ENCODE measurements at regions not wholly inside any gene's neighbourhood (a gene's known extent, or its start where the extent isn't known, plus 50 kb on each side); places are given as distances from the start of the nearest gene placed in this dataset.
A peak's percentile ranks its signal among the peaks of the same experiment; 100 is the strongest.
"Not testable (repeated sequence)": the region's sequence is repeated elsewhere in the genome, so short reads cannot be mapped to it uniquely, and the experiment has no call there.

- no peaks in the 10 kb centered on the region for H3K4me1 ChIP-seq (ENCODE audit: insufficient read depth, low read length)
- no peaks in the 10 kb centered on the region for H3K27me3 ChIP-seq (ENCODE audit: control insufficient read depth in 1 of 2, insufficient read depth in 2 of 2, low read length in 2 of 2)
- no peak overlapping the region for H3K27ac ChIP-seq (ENCODE audit: low read depth, low read length)
- H3K4me3 ChIP-seq (ENCODE audit: low read depth in 1 of 2, low read length in 2 of 2), result no peak overlapping the region
- H3K36me3 ChIP-seq (ENCODE audit: insufficient read depth, low read length), result no peaks in the 10 kb centered on the region
- no peak overlapping the region for H3K9ac ChIP-seq (ENCODE audit: low read length)
- H3K9me3 ChIP-seq (ENCODE audit: low read length), result no peaks in the 10 kb centered on the region
Measured at GRCh38 chr12:34212651-34213050, 190.4 kb downstream of the ALG10 start.

- Histone ChIP-seq H3K36me3 (ENCODE audit: insufficient read depth, low read length) (no peaks in the 10 kb centered on the region), H3K9ac (ENCODE audit: low read length) (no peak overlapping the region), H3K27ac (ENCODE audit: low read depth, low read length) (no peak overlapping the region), H3K4me1 (ENCODE audit: insufficient read depth, low read length) (no peaks in the 10 kb centered on the region), H3K27me3 (ENCODE audit: control insufficient read depth in 1 of 2, insufficient read depth in 2 of 2, low read length in 2 of 2) (peaks cover 0 to 5% of the 10 kb centered on the region in 2 donors), H3K4me3 (ENCODE audit: low read depth in 1 of 2, low read length in 2 of 2) (no peak overlapping the region), H3K9me3 (ENCODE audit: low read length) (no peaks in the 10 kb centered on the region)
Measured at GRCh38 chr12:34214011-34214410, 191.7 kb downstream of the ALG10 start.

GRCh38 chr12:34215213-34215892 is 193.1 kb downstream of the ALG10 start:
- H3K27me3 ChIP-seq (ENCODE audit: control insufficient read depth in 1 of 2, insufficient read depth in 2 of 2, low read length in 2 of 2), result peaks cover 0 to 6% of the 10 kb centered on the region in 2 donors
- H3K4me3 ChIP-seq (ENCODE audit: low read depth in 1 of 2, low read length in 2 of 2), result no peak overlapping the region
- no peaks in the 10 kb centered on the region for H3K9me3 ChIP-seq (ENCODE audit: low read length)
- H3K9ac ChIP-seq (ENCODE audit: low read length), result no peak overlapping the region
- no peak overlapping the region for H3K27ac ChIP-seq (ENCODE audit: low read depth, low read length)
- H3K4me1 ChIP-seq (ENCODE audit: insufficient read depth, low read length), result no peaks in the 10 kb centered on the region
- no peaks in the 10 kb centered on the region for H3K36me3 ChIP-seq (ENCODE audit: insufficient read depth, low read length)

- Histone ChIP-seq H3K27me3 (ENCODE audit: control insufficient read depth in 1 of 2, insufficient read depth in 2 of 2, low read length in 2 of 2) (peaks cover 0 to 6% of the 10 kb centered on the region in 2 donors), H3K4me3 (ENCODE audit: low read depth in 1 of 2, low read length in 2 of 2) (no peak overlapping the region), H3K9me3 (ENCODE audit: low read length) (no peaks in the 10 kb centered on the region), H3K9ac (ENCODE audit: low read length) (no peak overlapping the region), H3K27ac (ENCODE audit: low read depth, low read length) (no peak overlapping the region), H3K4me1 (ENCODE audit: insufficient read depth, low read length) (no peaks in the 10 kb centered on the region), H3K36me3 (ENCODE audit: insufficient read depth, low read length) (no peaks in the 10 kb centered on the region)
Measured at GRCh38 chr12:34215893-34216285, 193.6 kb downstream of the ALG10 start.

GRCh38 chr12:34217660-34218059 is 195.4 kb downstream of the ALG10 start:
- Histone ChIP-seq H3K9me3 (ENCODE audit: low read length) (no peaks in the 10 kb centered on the region), H3K4me1 (ENCODE audit: insufficient read depth, low read length) (no peaks in the 10 kb centered on the region), H3K4me3 (ENCODE audit: low read depth in 1 of 2, low read length in 2 of 2) (no peak overlapping the region), H3K9ac (ENCODE audit: low read length) (no peak overlapping the region), H3K27ac (ENCODE audit: low read depth, low read length) (no peak overlapping the region), H3K27me3 (ENCODE audit: control insufficient read depth in 1 of 2, insufficient read depth in 2 of 2, low read length in 2 of 2) (peaks cover 0 to 6% of the 10 kb centered on the region in 2 donors), H3K36me3 (ENCODE audit: insufficient read depth, low read length) (no peaks in the 10 kb centered on the region)

- Histone ChIP-seq H3K9me3 (ENCODE audit: low read length) (no peaks in the 10 kb centered on the region), H3K9ac (ENCODE audit: low read length) (no peak overlapping the region), H3K36me3 (ENCODE audit: insufficient read depth, low read length) (no peaks in the 10 kb centered on the region), H3K27me3 (ENCODE audit: control insufficient read depth in 1 of 2, insufficient read depth in 2 of 2, low read length in 2 of 2) (peaks cover 0 to 6% of the 10 kb centered on the region in 2 donors), H3K4me1 (ENCODE audit: insufficient read depth, low read length) (no peaks in the 10 kb centered on the region), H3K4me3 (ENCODE audit: low read depth in 1 of 2, low read length in 2 of 2) (peak overlapping the region; percentile 47 to 63), H3K27ac (ENCODE audit: low read depth, low read length) (no peak overlapping the region)
Measured at GRCh38 chr12:34218193-34219045, 196.1 kb downstream of the ALG10 start.

GRCh38 chr12:34219046-34219770 is 196.9 kb downstream of the ALG10 start:
- Histone ChIP-seq H3K4me1 (ENCODE audit: insufficient read depth, low read length) (no peaks in the 10 kb centered on the region), H3K36me3 (ENCODE audit: insufficient read depth, low read length) (no peaks in the 10 kb centered on the region), H3K9ac (ENCODE audit: low read length) (no peak overlapping the region), H3K9me3 (ENCODE audit: low read length) (no peaks in the 10 kb centered on the region), H3K27ac (ENCODE audit: low read depth, low read length) (no peak overlapping the region), H3K4me3 (ENCODE audit: low read depth in 1 of 2, low read length in 2 of 2) (peak overlapping the region; percentile 47 to 63), H3K27me3 (ENCODE audit: control insufficient read depth in 1 of 2, insufficient read depth in 2 of 2, low read length in 2 of 2) (peaks cover 0 to 6% of the 10 kb centered on the region in 2 donors)

- H3K4me3 ChIP-seq (ENCODE audit: low read depth in 1 of 2, low read length in 2 of 2), result not testable (repeated sequence)
Measured at GRCh38 chr12:34220079-34220478, 197.8 kb downstream of the ALG10 start.

GRCh38 chr12:34223640-34224039 is 201.3 kb downstream of the ALG10 start:
- Histone ChIP-seq H3K36me3 (ENCODE audit: insufficient read depth, low read length) (no peaks in the 10 kb centered on the region), H3K27me3 (ENCODE audit: control insufficient read depth in 1 of 2, insufficient read depth in 2 of 2, low read length in 2 of 2) (peaks cover 0 to 4% of the 10 kb centered on the region in 2 donors), H3K9ac (ENCODE audit: low read length) (no peak overlapping the region), H3K4me1 (ENCODE audit: insufficient read depth, low read length) (no peaks in the 10 kb centered on the region), H3K9me3 (ENCODE audit: low read length) (peaks cover 6% of the 10 kb centered on the region), H3K27ac (ENCODE audit: low read depth, low read length) (no peak overlapping the region), H3K4me3 (ENCODE audit: low read depth in 1 of 2, low read length in 2 of 2) (no peak overlapping the region)

More at GRCh38 chr12:34220079-34220478, 197.8 kb downstream of the ALG10 start:
- H3K9me3 ChIP-seq (ENCODE audit: low read length); H3K27me3 ChIP-seq (ENCODE audit: control insufficient read depth in 1 of 2, insufficient read depth in 2 of 2, low read length in 2 of 2); H3K9ac ChIP-seq (ENCODE audit: low read length); H3K4me1 ChIP-seq (ENCODE audit: insufficient read depth, low read length); H3K36me3 ChIP-seq (ENCODE audit: insufficient read depth, low read length); H3K27ac ChIP-seq (ENCODE audit: low read depth, low read length): not testable (repeated sequence)

- not testable (repeated sequence) for H3K4me1 ChIP-seq (ENCODE audit: insufficient read depth, low read length); H3K9ac ChIP-seq (ENCODE audit: low read length); H3K9me3 ChIP-seq (ENCODE audit: low read length); H3K4me3 ChIP-seq (ENCODE audit: low read depth in 1 of 2, low read length in 2 of 2); H3K27ac ChIP-seq (ENCODE audit: low read depth, low read length); H3K36me3 ChIP-seq (ENCODE audit: insufficient read depth, low read length); H3K27me3 ChIP-seq (ENCODE audit: control insufficient read depth in 1 of 2, insufficient read depth in 2 of 2, low read length in 2 of 2)
Measured at GRCh38 chr12:34226044-34226443, 203.7 kb downstream of the ALG10 start.

GRCh38 chr12:34228046-34228445 is 205.8 kb downstream of the ALG10 start:
- H3K36me3 ChIP-seq (ENCODE audit: insufficient read depth, low read length); H3K27me3 ChIP-seq (ENCODE audit: control insufficient read depth in 1 of 2, insufficient read depth in 2 of 2, low read length in 2 of 2); H3K9ac ChIP-seq (ENCODE audit: low read length); H3K27ac ChIP-seq (ENCODE audit: low read depth, low read length); H3K9me3 ChIP-seq (ENCODE audit: low read length); H3K4me3 ChIP-seq (ENCODE audit: low read depth in 1 of 2, low read length in 2 of 2); H3K4me1 ChIP-seq (ENCODE audit: insufficient read depth, low read length): not testable (repeated sequence)
